SK-N-SH (cell line): ENCODE measurements at regions not wholly inside any gene's neighbourhood (a gene's known extent, or its start where the extent isn't known, plus 50 kb on each side); places are given as distances from the start of the nearest gene placed in this dataset.

Experiments
- CTCF ChIA-PET: fragments of 300-600, 350-600 bp; formaldehyde crosslinking; extraction: SDS; loops from one replicate; lab custom pipeline; 2021; lab: Yijun Ruan, JAX
- POLR2A ChIA-PET: fragments of 350-600 bp; sonication (Branson Sonifier 250); formaldehyde crosslinking; extraction: SDS; loops from one replicate; lab custom pipeline; 2020; ENCODE audit warnings: antibody characterized with exemption, inconsistent platforms; lab: Yijun Ruan, JAX
- DNase-seq: peaks from one replicate; pipeline ENCODE4 v3.0.0; 2012
- H2AFZ ChIP-seq: fragments of 200-600 bp; sonication (generic); 2 replicates; pipeline ENCODE4 v1.8.1; 2016; ENCODE audit warnings: antibody characterized with exemption, mild to moderate bottlenecking, low read depth
- H3F3A ChIP-seq: fragments of 200-600 bp; sonication (generic); replicated peaks from 2 replicates; pipeline ENCODE3; 2016; ENCODE audit warnings: antibody characterized with exemption, mild to moderate bottlenecking; ENCODE audit not compliant: insufficient read depth
- H3K27ac ChIP-seq, 2 experiments: fragments of 200-500 bp in 1 of 2; fragments of 200-600 bp in 1 of 2; sonication (Bioruptor generic) in 1 of 2; sonication (generic), shearing (Covaris generic) in 1 of 2; 2 replicates each; pipeline versions ENCODE4 v1.5.1 to v1.6.1; 2014 to 2016; ENCODE audit warnings: low read depth in 2 of 2, inconsistent platforms in 1 of 2, low read length in 1 of 2, mild to moderate bottlenecking in 1 of 2, mixed read lengths in 1 of 2
- H3K27me3 ChIP-seq: fragments of 200-600 bp; sonication (generic), shearing (Covaris generic); 2 replicates; pipeline ENCODE4 v1.6.1; 2016; ENCODE audit warnings: mixed run types; ENCODE audit not compliant: insufficient read depth
- H3K36me3 ChIP-seq, 2 experiments: fragments of 200-500 bp in 1 of 2; fragments of 200-600 bp in 1 of 2; sonication (Bioruptor generic) in 1 of 2; sonication (generic) in 1 of 2; replicated peaks in 1 of 2; 2 replicates each; pipeline versions ENCODE3 to v1.5.1; 2014 to 2016; ENCODE audit warnings: low read length in 1 of 2, mild to moderate bottlenecking in 1 of 2; ENCODE audit not compliant: insufficient read depth in 2 of 2, control insufficient read depth in 1 of 2
- H3K4me1 ChIP-seq, 2 experiments: fragments of 200-500 bp in 1 of 2; fragments of 200-600 bp in 1 of 2; sonication (Bioruptor generic) in 1 of 2; sonication (generic), shearing (Covaris generic) in 1 of 2; 2 replicates each; pipeline versions ENCODE4 v1.5.1 to v1.6.1; 2014 to 2016; ENCODE audit warnings: low read depth in 1 of 2, low read length in 1 of 2, mixed run types in 1 of 2; ENCODE audit not compliant: insufficient read depth in 2 of 2, control insufficient read depth in 1 of 2
- H3K4me2 ChIP-seq: fragments of 200-600 bp; sonication (generic), shearing (Covaris generic); 2 replicates; pipeline ENCODE4 v1.6.1; 2017; ENCODE audit warnings: mixed run types
- H3K4me3 ChIP-seq, 2 experiments: fragments of 200-500 bp in 1 of 2; fragments of 200-600 bp in 1 of 2; sonication (Bioruptor generic) in 1 of 2; sonication (generic), shearing (Covaris generic) in 1 of 2; 2 replicates each; pipeline versions ENCODE4 v1.5.1 to v1.8.1; 2014 to 2016; ENCODE audit warnings: low read depth in 2 of 2, inconsistent platforms in 1 of 2, low read length in 1 of 2, mild to moderate bottlenecking in 1 of 2, mixed read lengths in 1 of 2, moderate library complexity in 1 of 2
- H3K79me2 ChIP-seq: fragments of 200-600 bp; sonication (generic); 2 replicates; pipeline ENCODE4 v1.8.1; 2017; ENCODE audit warnings: mild to moderate bottlenecking; ENCODE audit not compliant: insufficient read depth
- H3K9ac ChIP-seq: fragments of 200-600 bp; sonication (generic); 2 replicates; pipeline ENCODE4 v1.6.1; 2017; ENCODE audit warnings: mixed run types
- H3K9me2 ChIP-seq: fragments of 200-600 bp; sonication (generic); 2 replicates; pipeline ENCODE4 v1.6.1; 2017; ENCODE audit warnings: mixed run types
- H3K9me3 ChIP-seq: fragments of 200-600 bp; sonication (generic); 2 replicates; pipeline ENCODE4 v1.6.1; 2017; ENCODE audit warnings: mixed run types, mild to moderate bottlenecking, moderate library complexity
- H4K20me1 ChIP-seq: fragments of 200-600 bp; sonication (generic); 2 replicates; pipeline ENCODE4 v1.6.1; 2017; ENCODE audit warnings: mild to moderate bottlenecking, mixed run types; ENCODE audit not compliant: insufficient read depth
- ELF1 ChIP-seq: IDR thresholded peaks from 2 replicates; pipeline ENCODE4 v1.4.0; 2012
- EP300 ChIP-seq, 2 experiments: IDR thresholded peaks; 2 replicates each; pipeline versions ENCODE4 v1.4.0 to v1.6.1; 2012; ENCODE audit warnings: borderline replicate concordance in 1 of 2, low read depth in 1 of 2, low read length in 1 of 2
- FOXJ3 ChIP-seq: sonication (generic); formaldehyde crosslinking; IDR thresholded peaks from 2 replicates; pipeline ENCODE4 v1.5.1; 2020; ENCODE audit warnings: mild to moderate bottlenecking, missing genetic modification reagents
- FOXM1 ChIP-seq: IDR thresholded peaks from 2 replicates; pipeline ENCODE4 v1.4.0; 2012; ENCODE audit warnings: low read depth, mild to moderate bottlenecking
- GABPA ChIP-seq: IDR thresholded peaks from 2 replicates; pipeline ENCODE4 v1.4.0; 2012; ENCODE audit warnings: low read depth, mild to moderate bottlenecking
- MAX ChIP-seq: IDR thresholded peaks from 2 replicates; pipeline ENCODE4 v1.4.0; 2012; ENCODE audit warnings: low read depth
- NFIC ChIP-seq: IDR thresholded peaks from 2 replicates; pipeline ENCODE4 v1.4.0; 2012; ENCODE audit warnings: borderline replicate concordance
- NRF1 ChIP-seq: IDR thresholded peaks from 2 replicates; pipeline ENCODE4 v1.6.1; 2012; ENCODE audit warnings: low read depth, mild to moderate bottlenecking, low read length
- RAD21 ChIP-seq: IDR thresholded peaks from 2 replicates; pipeline ENCODE4 v1.6.1; 2012; ENCODE audit warnings: mild to moderate bottlenecking, low read length
- REST ChIP-seq: IDR thresholded peaks from 2 replicates; pipeline ENCODE4 v1.6.1; 2012; ENCODE audit warnings: mild to moderate bottlenecking, low read depth, low read length, moderate library complexity
- SIN3A ChIP-seq: IDR thresholded peaks from 2 replicates; pipeline ENCODE4 v1.6.1; 2012; ENCODE audit warnings: low read depth, mild to moderate bottlenecking, low read length, moderate library complexity, borderline replicate concordance
- WGBS: methylation state at CpG from one replicate; pipeline ENCODE4 v1.1.6; 2017; ENCODE audit warnings: low lambda C conversion rate; 5-methylcytosine and 5-hydroxymethylcytosine counted together
- TF ChIP-seq, protein P1 (sequence below): fragments of 150-350 bp; IDR thresholded peaks from 2 replicates; pipeline ENCODE4 v1.6.1; 2016; ENCODE audit warnings: mild to moderate bottlenecking, low read depth, low read length

GRCh38 chr20:1735417-1736089 is 78.0 kb upstream of the SIRPG start:
- Histone ChIP-seq H3K9me3 (no peaks in the 10 kb centered on the region), H3K9ac (no peak overlapping the region), H4K20me1 (no peaks in the 10 kb centered on the region), H3K4me1 (no peaks in the 10 kb centered on the region), H3K4me2 (no peak overlapping the region), H3K4me3 (no peak overlapping the region), H3K27me3 (peaks cover 6% of the 10 kb centered on the region; the same call in 1 of the 2 replicates), H2AFZ (no peak overlapping the region), H3K9me2 (no peaks in the 10 kb centered on the region)
- peak; percentile 16 for DNase-seq
- POLR2A ChIA-PET, result no interaction called here
- 60% methylated on average over 24 of the region's 35 CpGs for WGBS
- TF ChIP-seq NFIC, result no peak
- TF ChIP-seq ELF1, result no peak
- no peak for TF ChIP-seq NRF1
- no peak for TF ChIP-seq GABPA
- TF ChIP-seq, protein P1, sequence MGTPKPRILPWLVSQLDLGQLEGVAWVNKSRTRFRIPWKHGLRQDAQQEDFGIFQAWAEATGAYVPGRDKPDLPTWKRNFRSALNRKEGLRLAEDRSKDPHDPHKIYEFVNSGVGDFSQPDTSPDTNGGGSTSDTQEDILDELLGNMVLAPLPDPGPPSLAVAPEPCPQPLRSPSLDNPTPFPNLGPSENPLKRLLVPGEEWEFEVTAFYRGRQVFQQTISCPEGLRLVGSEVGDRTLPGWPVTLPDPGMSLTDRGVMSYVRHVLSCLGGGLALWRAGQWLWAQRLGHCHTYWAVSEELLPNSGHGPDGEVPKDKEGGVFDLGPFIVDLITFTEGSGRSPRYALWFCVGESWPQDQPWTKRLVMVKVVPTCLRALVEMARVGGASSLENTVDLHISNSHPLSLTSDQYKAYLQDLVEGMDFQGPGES, result no peak
- no peak for TF ChIP-seq FOXM1
- TF ChIP-seq RAD21, result no peak
- no peak for TF ChIP-seq MAX
- no peak for TF ChIP-seq REST
- TF ChIP-seq SIN3A, result no peak
- no peak for TF ChIP-seq FOXJ3 (CRISPR knock-in tag)
- TF ChIP-seq EP300 (IDR thresholded peaks at IDR 0.05; ENCODE audit: borderline replicate concordance in 1 of 2, low read depth in 1 of 2, low read length in 1 of 2), result no peak
- TF ChIP-seq, all 33 proteins: peak for 0
- Histone ChIP-seq H3K27ac (no peak overlapping the region), H3K36me3 (no peaks in the 10 kb centered on the region), H3K79me2 (no peaks in the 10 kb centered on the region), H3F3A (no peaks in the 10 kb centered on the region)
- CTCF ChIA-PET, result no interaction called here
